HEK293T (cell line): ENCODE measurements at regions not wholly inside any gene's neighbourhood (a gene's known extent, or its start where the extent isn't known, plus 50 kb on each side); places are given as distances from the start of the nearest gene placed in this dataset.

Experiments
- CTCF ChIA-PET: fragments of 350-600 bp; formaldehyde crosslinking; extraction: SDS; loops from one replicate; lab custom pipeline; 2021; ENCODE audit warnings: antibody characterized with exemption, inconsistent platforms; lab: Yijun Ruan, JAX
- POLR2A ChIA-PET: fragments of 350-600 bp; formaldehyde crosslinking; extraction: SDS; loops from one replicate; lab custom pipeline; 2020; ENCODE audit warnings: antibody characterized with exemption, inconsistent platforms; lab: Yijun Ruan, JAX
- DNase-seq: peaks from one replicate; pipeline ENCODE4 v3.0.0; 2012; ENCODE audit warnings: mixed read lengths; ENCODE audit errors: extremely low spot score
- ARNT ChIP-seq: fragments of 450-650 bp; IDR thresholded peaks from 2 replicates; pipeline ENCODE4 v1.6.1; 2017; ENCODE audit warnings: mild to moderate bottlenecking
- BHLHE40 ChIP-seq: fragments of 450-650 bp; IDR thresholded peaks from 2 replicates; pipeline ENCODE4 v1.6.1; 2016; ENCODE audit warnings: mild to moderate bottlenecking, moderate library complexity, borderline replicate concordance
- CTBP1 ChIP-seq: fragments of 450-650 bp; IDR thresholded peaks from 2 replicates; pipeline ENCODE4 v1.6.1; 2016; ENCODE audit warnings: borderline replicate concordance
- ELF4 ChIP-seq: fragments of 450-650 bp; IDR thresholded peaks from 2 replicates; pipeline ENCODE4 v1.6.1; 2017; ENCODE audit warnings: antibody characterized with exemption
- FOXA1 ChIP-seq: fragments of 450-650 bp; IDR thresholded peaks from 2 replicates; pipeline ENCODE4 v1.6.1; 2016; ENCODE audit warnings: mild to moderate bottlenecking
- FOXK2 ChIP-seq: fragments of 450-650 bp; IDR thresholded peaks from 2 replicates; pipeline ENCODE4 v1.6.1; 2016; ENCODE audit warnings: mild to moderate bottlenecking
- FOXM1 ChIP-seq: fragments of 450-650 bp; IDR thresholded peaks from 2 replicates; pipeline ENCODE4 v1.6.1; 2017; ENCODE audit warnings: mild to moderate bottlenecking, borderline replicate concordance
- HDGF ChIP-seq: fragments of 450-650 bp; IDR thresholded peaks from 2 replicates; pipeline ENCODE4 v1.6.1; 2017; ENCODE audit warnings: antibody characterized with exemption, borderline replicate concordance
- L3MBTL2 ChIP-seq: fragments of 450-650 bp; conservative IDR thresholded peaks from 2 replicates; pipeline ENCODE4 v1.6.1; 2016; ENCODE audit warnings: mild to moderate bottlenecking
- LEF1 ChIP-seq: fragments of 450-650 bp; IDR thresholded peaks from 2 replicates; pipeline ENCODE4 v1.6.1; 2017; ENCODE audit warnings: mild to moderate bottlenecking, borderline replicate concordance
- NFRKB ChIP-seq: fragments of 450-650 bp; IDR thresholded peaks from 2 replicates; pipeline ENCODE4 v1.6.1; 2016; ENCODE audit warnings: mild to moderate bottlenecking, moderate library complexity
- SP1 ChIP-seq: fragments of 450-650 bp; IDR thresholded peaks from 2 replicates; pipeline ENCODE4 v1.6.1; 2017
- SUZ12 ChIP-seq: fragments of 450-650 bp; IDR thresholded peaks from 2 replicates; pipeline ENCODE4 v1.6.1; 2016; ENCODE audit warnings: mild to moderate bottlenecking
- TARDBP ChIP-seq: fragments of 450-650 bp; IDR thresholded peaks from 2 replicates; pipeline ENCODE4 v1.6.1; 2016
- ZNF384 ChIP-seq: fragments of 450-650 bp; IDR thresholded peaks from 2 replicates; pipeline ENCODE4 v1.6.1; 2016
- TF ChIP-seq, protein P1 (sequence below): fragments of 450-650 bp; IDR thresholded peaks from 2 replicates; pipeline ENCODE4 v1.6.1; 2016

DNA sequence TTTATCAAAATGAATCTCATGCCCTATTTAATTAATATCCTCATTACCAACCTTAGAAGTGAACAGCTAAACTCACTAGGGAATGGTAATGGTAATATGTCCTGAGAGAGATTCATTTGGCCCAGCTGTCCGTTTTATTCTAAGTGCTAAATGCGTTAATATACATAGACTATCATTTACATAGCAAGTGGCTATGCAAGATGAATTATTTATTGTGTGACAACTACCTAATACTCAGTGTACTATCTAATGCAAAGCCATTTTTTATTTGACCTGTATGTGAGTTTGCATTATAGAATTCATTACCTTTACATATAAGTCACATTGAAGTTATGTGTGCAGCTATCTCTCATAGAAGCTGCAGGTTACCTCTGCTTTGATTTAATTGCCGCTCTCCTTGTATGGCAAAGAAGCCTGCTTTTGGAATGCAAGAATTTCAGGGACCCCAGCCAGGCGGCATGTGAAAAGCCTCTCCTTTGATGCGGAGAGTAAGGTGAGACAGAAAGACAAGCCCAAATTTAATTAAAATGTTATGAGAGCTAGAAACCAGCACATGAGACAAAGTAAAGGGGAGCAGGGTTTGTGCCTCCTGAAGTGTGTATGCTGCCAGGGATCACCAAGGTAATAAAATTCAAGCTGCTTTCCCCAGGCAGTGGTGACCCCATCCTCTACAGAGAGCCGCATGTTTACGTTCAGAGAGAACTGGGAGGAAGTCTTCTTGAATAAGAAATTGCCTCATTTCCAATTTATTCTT is 693.0 kb upstream of the MAP3K7 start:
- TF ChIP-seq ELF4: no peak
- no peak for TF ChIP-seq SP1
- no peak for TF ChIP-seq SUZ12
- TF ChIP-seq, protein P1, sequence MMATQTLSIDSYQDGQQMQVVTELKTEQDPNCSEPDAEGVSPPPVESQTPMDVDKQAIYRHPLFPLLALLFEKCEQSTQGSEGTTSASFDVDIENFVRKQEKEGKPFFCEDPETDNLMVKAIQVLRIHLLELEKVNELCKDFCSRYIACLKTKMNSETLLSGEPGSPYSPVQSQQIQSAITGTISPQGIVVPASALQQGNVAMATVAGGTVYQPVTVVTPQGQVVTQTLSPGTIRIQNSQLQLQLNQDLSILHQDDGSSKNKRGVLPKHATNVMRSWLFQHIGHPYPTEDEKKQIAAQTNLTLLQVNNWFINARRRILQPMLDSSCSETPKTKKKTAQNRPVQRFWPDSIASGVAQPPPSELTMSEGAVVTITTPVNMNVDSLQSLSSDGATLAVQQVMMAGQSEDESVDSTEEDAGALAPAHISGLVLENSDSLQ: no peak
- ChIA-PET POLR2A (no interaction called here), CTCF (no interaction called here)
- no peak for DNase-seq

DNA sequence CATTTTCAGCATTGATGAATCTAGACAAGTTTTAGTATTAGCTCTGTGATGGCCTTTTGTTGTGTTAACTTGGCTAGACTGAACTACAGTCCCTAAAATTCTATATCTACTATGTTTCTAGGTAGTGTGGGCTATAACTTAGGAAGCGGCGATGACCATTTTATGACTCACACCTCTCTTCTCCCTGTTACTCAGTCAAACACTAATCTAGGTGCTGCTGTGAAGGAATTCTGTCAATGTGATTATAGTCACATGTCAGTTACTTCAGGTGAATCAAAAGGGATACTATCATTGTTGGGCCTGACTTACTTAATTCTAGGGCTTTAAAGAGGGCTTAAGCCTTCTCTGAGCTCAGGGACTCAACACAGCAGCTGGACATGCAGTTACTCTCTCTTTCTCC is 691.5 kb upstream of the MAP3K7 start:
- TF ChIP-seq ELF4 (no peak), FOXK2 (no peak), SUZ12 (no peak)
- CTCF ChIA-PET: interaction anchor here (0.7 kb wide), 1 partner anchor 652 kb away, joined by 3 read pairs; no protein-coding TSS in a partner anchor
- POLR2A ChIA-PET: no interaction called here
- DNase-seq: no peak

DNA sequence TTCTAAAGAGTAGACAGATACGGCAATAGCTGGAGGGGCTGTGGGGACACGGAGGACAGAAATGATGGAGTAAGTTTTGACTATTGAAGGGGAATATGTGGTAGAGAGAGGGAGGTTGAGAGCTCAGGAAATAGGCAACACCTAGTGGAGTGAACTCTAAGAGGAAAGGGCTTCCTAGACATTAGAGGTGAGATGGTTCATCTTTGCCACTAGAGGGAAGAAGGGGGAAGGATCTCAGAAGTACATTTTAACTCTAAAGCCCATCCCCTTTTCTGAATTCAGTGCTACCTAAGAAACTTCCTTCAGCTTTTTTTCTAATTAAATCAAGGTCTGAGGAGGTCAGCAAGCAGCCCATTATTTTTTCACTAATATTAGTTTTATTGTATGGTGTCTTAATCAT is 689.4 kb upstream of the MAP3K7 start:
- no peak for TF ChIP-seq CTBP1
- TF ChIP-seq SUZ12: no peak
- no peak for TF ChIP-seq BHLHE40
- no peak for TF ChIP-seq FOXK2
- no peak for TF ChIP-seq NFRKB
- TF ChIP-seq, protein P1: no peak
- no peak for TF ChIP-seq HDGF
- no peak for TF ChIP-seq TARDBP
- TF ChIP-seq FOXA1: no peak
- no peak for TF ChIP-seq FOXM1
- peak; percentile 40 for DNase-seq
- CTCF ChIA-PET: interaction anchor here (1.0 to 1.9 kb wide), 3 partner anchors 9 to 27 kb away, joined by 3 to 7 read pairs (median 4); no protein-coding TSS in a partner anchor
- POLR2A ChIA-PET: no interaction called here

DNA sequence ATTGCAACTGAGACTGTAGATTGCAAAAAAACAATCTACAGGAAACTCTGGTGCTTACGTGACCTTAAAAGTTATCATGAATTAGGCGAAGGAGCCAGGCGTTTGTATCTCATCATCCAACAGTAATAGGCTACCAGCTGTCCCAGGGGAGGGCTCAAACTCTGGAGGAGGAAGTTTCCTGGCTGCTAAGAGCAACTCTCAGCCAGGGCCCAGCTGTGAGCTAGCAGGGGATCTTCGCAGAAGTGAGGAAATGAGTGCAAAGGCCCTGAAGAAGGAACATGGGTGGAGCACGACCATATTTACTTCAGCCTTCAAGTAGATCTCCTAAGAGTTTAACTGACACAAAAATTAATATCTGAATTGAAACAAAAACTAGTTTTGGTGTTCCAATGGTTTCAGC is 686.9 kb upstream of the MAP3K7 start:
- no peak for DNase-seq
- POLR2A ChIA-PET: no interaction called here
- no peak for TF ChIP-seq L3MBTL2
- no peak for TF ChIP-seq HDGF
- TF ChIP-seq TARDBP: no peak
- no peak for TF ChIP-seq LEF1
- no peak for TF ChIP-seq ELF4
- TF ChIP-seq ZNF384: no peak
- TF ChIP-seq SUZ12: no peak
- no peak for TF ChIP-seq FOXM1
- no peak for TF ChIP-seq ARNT
- no peak for TF ChIP-seq BHLHE40
- no peak for TF ChIP-seq FOXK2
- TF ChIP-seq, protein P1: no peak
- TF ChIP-seq NFRKB: no peak
- no peak for TF ChIP-seq FOXA1
- no peak for TF ChIP-seq CTBP1
- no peak for TF ChIP-seq SP1
- CTCF ChIA-PET: no interaction called here

DNA sequence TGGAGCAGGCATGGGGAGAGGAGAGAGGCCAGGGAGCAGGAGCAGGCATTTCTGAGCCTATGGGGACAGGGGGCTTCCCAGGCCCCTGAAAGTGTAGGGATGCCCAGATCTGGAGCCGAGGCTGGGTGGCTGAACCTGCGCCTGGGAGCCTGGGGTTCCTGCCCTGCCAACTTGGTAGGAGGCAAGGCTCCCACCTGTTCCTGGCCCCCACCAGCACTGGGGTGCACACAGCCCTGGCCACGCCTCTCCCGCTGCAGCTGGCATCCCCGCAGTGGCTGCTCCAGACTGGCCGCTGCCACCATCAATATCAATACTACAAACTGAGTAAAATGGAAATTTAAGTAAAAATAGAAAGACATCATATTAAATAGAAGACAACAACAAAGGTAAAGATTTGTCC is 684.9 kb upstream of the MAP3K7 start:
- POLR2A ChIA-PET: no interaction called here
- DNase-seq: no peak
- TF ChIP-seq TARDBP: no peak
- TF ChIP-seq ZNF384: no peak
- no peak for TF ChIP-seq FOXK2
- TF ChIP-seq CTBP1: no peak
- no peak for TF ChIP-seq ARNT
- TF ChIP-seq FOXM1: no peak
- no peak for TF ChIP-seq SP1
- TF ChIP-seq LEF1: no peak
- TF ChIP-seq NFRKB: no peak
- no peak for TF ChIP-seq FOXA1
- TF ChIP-seq, protein P1: no peak
- TF ChIP-seq L3MBTL2: no peak
- TF ChIP-seq SUZ12: no peak
- CTCF ChIA-PET: no interaction called here

DNA sequence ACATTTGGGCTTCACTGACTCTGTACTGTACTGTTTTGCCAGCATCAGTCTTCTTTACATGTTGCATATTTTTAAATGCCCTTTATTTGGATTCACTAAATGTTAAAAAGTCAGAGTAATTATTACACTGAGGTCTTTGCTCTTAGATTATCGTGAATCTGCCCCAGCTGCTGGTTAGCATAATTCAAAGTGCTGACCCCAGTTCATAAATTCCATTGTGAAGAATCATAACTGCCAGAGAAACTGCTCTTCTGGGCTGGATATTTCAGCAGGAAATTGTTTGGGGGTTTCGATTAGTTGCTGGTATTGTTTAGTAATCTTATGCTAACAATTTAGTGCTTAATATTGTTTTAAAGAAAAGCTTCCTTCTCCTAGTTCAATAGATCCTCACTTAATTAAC is 682.1 kb upstream of the MAP3K7 start:
- ChIA-PET CTCF (no interaction called here), POLR2A (no interaction called here)
- DNase-seq: no peak
- TF ChIP-seq ZNF384 (no peak), L3MBTL2 (no peak), NFRKB (no peak), BHLHE40 (no peak), CTBP1 (no peak), TARDBP (no peak), FOXM1 (no peak), FOXK2 (no peak), ELF4 (no peak), FOXA1 (no peak), SP1 (no peak), LEF1 (no peak), HDGF (no peak), SUZ12 (no peak), ARNT (no peak)
- TF ChIP-seq, protein P1: no peak
